CD14-positive monocyte (primary cell): ENCODE measurements at regions not wholly inside any gene's neighbourhood (a gene's known extent, or its start where the extent isn't known, plus 50 kb on each side); places are given as distances from the start of the nearest gene placed in this dataset.

ENCODE experiments used
- DNase-seq, 3 donors: peaks; one replicate each; pipeline ENCODE4 v3.0.0-alpha.2; 2011 to 2022
- H2AFZ ChIP-seq: 2 replicates; pipeline ENCODE4 v1.6.0; 2012; ENCODE audit warnings: mild to moderate bottlenecking, low read depth, low read length, inconsistent platforms; ENCODE audit not compliant: insufficient read depth, poor library complexity, severe bottlenecking
- H3K27ac ChIP-seq, 2 donors: 1 replicate in 1 of 2; 2 replicates in 1 of 2; pipeline ENCODE4 v1.5.1; 2012 to 2013; ENCODE audit warnings: low read length in 2 of 2, control low read depth in 1 of 2, inconsistent platforms in 1 of 2, low read depth in 1 of 2, mild to moderate bottlenecking in 1 of 2
- H3K27me3 ChIP-seq, 2 donors: one replicate each; pipeline versions ENCODE4 v1.6.0 to v1.6.1; 2011 to 2013; ENCODE audit warnings: low read length in 2 of 2; ENCODE audit not compliant: control insufficient read depth in 2 of 2, insufficient read depth in 2 of 2
- H3K36me3 ChIP-seq, 2 donors: replicated peaks in 1 of 2; 1 replicate in 1 of 2; 2 replicates in 1 of 2; pipeline versions ENCODE4 v1.5.1 to v1.6.1; 2012 to 2013; ENCODE audit warnings: low read length in 2 of 2, control low read depth in 1 of 2, inconsistent platforms in 1 of 2, mild to moderate bottlenecking in 1 of 2; ENCODE audit not compliant: insufficient read depth in 2 of 2, control insufficient read depth in 1 of 2
- H3K4me1 ChIP-seq, 2 donors: 1 replicate in 1 of 2; 2 replicates in 1 of 2; pipeline versions ENCODE4 v1.5.1 to v1.6.1; 2012 to 2013; ENCODE audit warnings: low read length in 2 of 2, control low read depth in 1 of 2, inconsistent platforms in 1 of 2, mild to moderate bottlenecking in 1 of 2, moderate library complexity in 1 of 2; ENCODE audit not compliant: insufficient read depth in 2 of 2, control insufficient read depth in 1 of 2
- H3K4me2 ChIP-seq: replicated peaks from 2 replicates; pipeline ENCODE3; 2012; ENCODE audit warnings: low read length, moderate library complexity, mild to moderate bottlenecking; ENCODE audit not compliant: poor library complexity, severe bottlenecking; ENCODE audit errors: extremely low read depth
- H3K4me3 ChIP-seq, 3 experiments: fragments of 200-600 bp in 1 of 3; sonication (generic) in 1 of 3; replicated peaks in 1 of 3; 1 replicate in 2 of 3; 2 replicates in 1 of 3; pipeline ENCODE4 v1.5.1; 2011 to 2013; ENCODE audit warnings: low read length in 3 of 3, mild to moderate bottlenecking in 3 of 3, control low read depth in 2 of 3, low read depth in 2 of 3, inconsistent platforms in 1 of 3, moderate library complexity in 1 of 3
- H3K79me2 ChIP-seq: 2 replicates; pipeline ENCODE4 v1.6.0; 2012; ENCODE audit warnings: mild to moderate bottlenecking, control low read depth, inconsistent platforms, low read length, moderate library complexity; ENCODE audit not compliant: insufficient read depth
- H3K9ac ChIP-seq: 2 replicates; pipeline ENCODE4 v1.6.0; 2017; ENCODE audit warnings: low read length, mild to moderate bottlenecking; ENCODE audit not compliant: insufficient read depth, poor library complexity, severe bottlenecking
- H3K9me3 ChIP-seq, 2 donors: replicated peaks in 1 of 2; 1 replicate in 1 of 2; 2 replicates in 1 of 2; pipeline versions ENCODE4 v1.5.1 to v1.6.1; 2012 to 2013; ENCODE audit warnings: low read length in 2 of 2, control low read depth in 1 of 2; ENCODE audit not compliant: control insufficient read depth in 1 of 2, insufficient read depth in 1 of 2
- H4K20me1 ChIP-seq: 2 replicates; pipeline ENCODE4 v1.6.0; 2012; ENCODE audit warnings: mild to moderate bottlenecking, low read length, control low read depth, moderate library complexity; ENCODE audit not compliant: insufficient read depth
- H3K27ac Mint-ChIP-seq, 7 donors: one replicate each; pipeline ENCODE4 v1.8.0; 2020; ENCODE audit warnings: mild to moderate bottlenecking in 7 of 7, mixed read lengths in 7 of 7, moderate library complexity in 6 of 7, inconsistent platforms in 2 of 7
- H3K27me3 Mint-ChIP-seq, 3 donors: one replicate each; pipeline ENCODE4 v1.8.0; 2021 to 2022; ENCODE audit warnings: low read depth in 3 of 3, mild to moderate bottlenecking in 3 of 3, mixed read lengths in 3 of 3, moderate library complexity in 3 of 3, inconsistent platforms in 1 of 3
- H3K36me3 Mint-ChIP-seq, 2 donors: one replicate each; pipeline ENCODE4 v1.8.0; 2020; ENCODE audit warnings: mixed read lengths in 2 of 2, inconsistent platforms in 1 of 2, mild to moderate bottlenecking in 1 of 2
- H3K4me1 Mint-ChIP-seq: one replicate; pipeline ENCODE4 v1.8.0; 2020; ENCODE audit warnings: mild to moderate bottlenecking, mixed read lengths
- H3K4me3 Mint-ChIP-seq, 2 donors: one replicate each; pipeline ENCODE4 v1.8.0; 2020; ENCODE audit warnings: mild to moderate bottlenecking in 2 of 2, mixed read lengths in 2 of 2, moderate library complexity in 1 of 2
- H3K9me3 Mint-ChIP-seq, 7 donors: one replicate each; pipeline ENCODE4 v1.8.0; 2020 to 2022; ENCODE audit warnings: mixed read lengths in 7 of 7, mild to moderate bottlenecking in 6 of 7, moderate library complexity in 6 of 7, inconsistent platforms in 2 of 7
- WGBS: methylation state at CpG from one replicate; pipeline ENCODE4 v1.1.5; 2013; ENCODE audit warnings: missing lambda C conversion rate; ENCODE audit not compliant: insufficient coverage; 5-methylcytosine and 5-hydroxymethylcytosine counted together
- intact Hi-C, 2 donors: fragments of 100-400 bp; cut with micrococcal nuclease; formaldehyde crosslinking; loops; one replicate each; pipeline versions ENCODE4 v1.15.0 to v1.15.1; 2023
- TF ChIP-seq, protein P1 (sequence below): fragments of 200-600 bp; IDR thresholded peaks from one replicate; pipeline ENCODE4 v1.8.0; 2022; ENCODE audit warnings: antibody characterized with exemption, mild to moderate bottlenecking

GRCh38 chr17:62307196-62307595 is 73.2 kb upstream of the EFCAB3 start:
- Histone ChIP-seq H3K4me2 (no peak overlapping the region), H3K9ac (no peak overlapping the region), H3K27ac (no peak overlapping the region), H3K9me3 (no peaks in the 10 kb centered on the region), H3K79me2 (no peaks in the 10 kb centered on the region), H3K4me1 (no peaks in the 10 kb centered on the region), H2AFZ (no peak overlapping the region), H3K4me3 (no peak overlapping the region), H4K20me1 (no peaks in the 10 kb centered on the region), H3K27me3 (peaks cover 0 to 2% of the 10 kb centered on the region in 2 donors), H3K36me3 (no peaks in the 10 kb centered on the region)
- TF ChIP-seq, protein P1, sequence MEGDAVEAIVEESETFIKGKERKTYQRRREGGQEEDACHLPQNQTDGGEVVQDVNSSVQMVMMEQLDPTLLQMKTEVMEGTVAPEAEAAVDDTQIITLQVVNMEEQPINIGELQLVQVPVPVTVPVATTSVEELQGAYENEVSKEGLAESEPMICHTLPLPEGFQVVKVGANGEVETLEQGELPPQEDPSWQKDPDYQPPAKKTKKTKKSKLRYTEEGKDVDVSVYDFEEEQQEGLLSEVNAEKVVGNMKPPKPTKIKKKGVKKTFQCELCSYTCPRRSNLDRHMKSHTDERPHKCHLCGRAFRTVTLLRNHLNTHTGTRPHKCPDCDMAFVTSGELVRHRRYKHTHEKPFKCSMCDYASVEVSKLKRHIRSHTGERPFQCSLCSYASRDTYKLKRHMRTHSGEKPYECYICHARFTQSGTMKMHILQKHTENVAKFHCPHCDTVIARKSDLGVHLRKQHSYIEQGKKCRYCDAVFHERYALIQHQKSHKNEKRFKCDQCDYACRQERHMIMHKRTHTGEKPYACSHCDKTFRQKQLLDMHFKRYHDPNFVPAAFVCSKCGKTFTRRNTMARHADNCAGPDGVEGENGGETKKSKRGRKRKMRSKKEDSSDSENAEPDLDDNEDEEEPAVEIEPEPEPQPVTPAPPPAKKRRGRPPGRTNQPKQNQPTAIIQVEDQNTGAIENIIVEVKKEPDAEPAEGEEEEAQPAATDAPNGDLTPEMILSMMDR: no peak
- no peaks in the 10 kb centered on the region for H3K4me1 Mint-ChIP-seq
- H3K27me3 Mint-ChIP-seq: peaks cover 2 to 10% (median 4%) of the 10 kb centered on the region in 3 donors
- H3K9me3 Mint-ChIP-seq: peaks cover 0 to 7% (median 0%) of the 10 kb centered on the region in 7 donors
- no peak overlapping the region for H3K4me3 Mint-ChIP-seq
- intact Hi-C loops: no loop called here
- no peak for DNase-seq
- WGBS: no CpG with 5 or more reads among the region's 2 CpGs
- no peaks in the 10 kb centered on the region for H3K36me3 Mint-ChIP-seq
- H3K27ac Mint-ChIP-seq: no peak overlapping the region

GRCh38 chr17:62303476-62303875 is 76.9 kb upstream of the EFCAB3 start:
- H2AFZ ChIP-seq: no peak overlapping the region
- no peak overlapping the region for H3K27ac ChIP-seq
- no peak overlapping the region for H3K4me2 ChIP-seq
- H3K27me3 Mint-ChIP-seq: peaks cover 1 to 3% (median 2%) of the 10 kb centered on the region in 3 donors
- no peaks in the 10 kb centered on the region for H3K27me3 ChIP-seq
- peaks cover 0 to 9% (median 0%) of the 10 kb centered on the region in 7 donors for H3K9me3 Mint-ChIP-seq
- H4K20me1 ChIP-seq: no peaks in the 10 kb centered on the region
- no peak overlapping the region for H3K4me3 ChIP-seq
- H3K9me3 ChIP-seq: no peaks in the 10 kb centered on the region
- H3K36me3 ChIP-seq: no peaks in the 10 kb centered on the region
- TF ChIP-seq, protein P1: no peak
- no peak overlapping the region for H3K9ac ChIP-seq
- no peaks in the 10 kb centered on the region for H3K36me3 Mint-ChIP-seq
- no peak for DNase-seq
- no peaks in the 10 kb centered on the region for H3K79me2 ChIP-seq
- H3K4me1 ChIP-seq: no peaks in the 10 kb centered on the region
- H3K4me1 Mint-ChIP-seq: no peaks in the 10 kb centered on the region
- intact Hi-C loops: no loop called here
- no peak overlapping the region for H3K27ac Mint-ChIP-seq
- H3K4me3 Mint-ChIP-seq: no peak overlapping the region
